ENCODE measurements at regions not wholly inside any gene's neighbourhood (a gene's known extent, or its start where the extent isn't known, plus 50 kb on each side); places are given as distances from the start of the nearest gene placed in this dataset.

- H4K20me1 ChIP-seq (ENCODE audit: insufficient read depth): no peaks in the 10 kb centered on the region
- CTCF ChIA-PET: interaction anchor here (1.9 to 2.9 kb wide), 2 partner anchors 300 to 303 kb away, joined by 6 to 9 read pairs; no protein-coding TSS in a partner anchor
- no peak overlapping the region for H3K4me2 ChIP-seq
- TF ChIP-seq USF2 (IDR thresholded peaks at IDR 0.05; ENCODE audit: borderline replicate concordance, low read depth, low read length): no peak
- no peak for TF ChIP-seq SIN3A (IDR thresholded peaks at IDR 0.05; ENCODE audit: borderline replicate concordance, low read depth, low read length)
- no peaks in the 10 kb centered on the region for H3K4me1 ChIP-seq (ENCODE audit: control insufficient read depth in 1 of 2, insufficient read depth in 2 of 2, low read depth in 1 of 2, low read length in 1 of 2)
- H3K4me3 ChIP-seq (ENCODE audit: low read depth in 2 of 2, low read length in 1 of 2): no peak overlapping the region
- no peaks in the 10 kb centered on the region for H3K36me3 ChIP-seq (replicated peaks in 1 of 2; ENCODE audit: control insufficient read depth in 1 of 2, insufficient read depth in 2 of 2, low read length in 1 of 2)
- H3K9me3 ChIP-seq: 0 out of 2 replicates have a peak, but pooled peaks cover 6% of the 10 kb centered on the region
- DNase-seq: no peak
- 53% methylated on average over 5 of the region's 7 CpGs for whole genome bisulfite sequencing (ENCODE audit: low lambda C conversion rate)
- H2AFZ ChIP-seq (ENCODE audit: low read depth): no peak overlapping the region
- H3K79me2 ChIP-seq (ENCODE audit: insufficient read depth): no peaks in the 10 kb centered on the region
- no peaks in the 10 kb centered on the region for H3F3A ChIP-seq (replicated peaks; ENCODE audit: insufficient read depth)
- no peak overlapping the region for H3K9ac ChIP-seq
- POLR2A ChIA-PET: no interaction called here
- no peak overlapping the region for H3K27ac ChIP-seq (ENCODE audit: low read depth in 2 of 2, low read length in 1 of 2)
- no peaks in the 10 kb centered on the region for H3K9me2 ChIP-seq
- H3K27me3 ChIP-seq (ENCODE audit: insufficient read depth): no peaks in the 10 kb centered on the region; the same call in 1 of the 2 replicates
Observed at GRCh38 chr2:172162225-172162733, 59.6 kb upstream of the DLX2 start.

- Histone ChIP-seq H3K4me1 (ENCODE audit: control insufficient read depth in 1 of 2, insufficient read depth in 2 of 2, low read depth in 1 of 2, low read length in 1 of 2) (no peaks in the 10 kb centered on the region), H3K4me3 (ENCODE audit: low read depth in 2 of 2, low read length in 1 of 2) (no peak overlapping the region), H3F3A (replicated peaks; ENCODE audit: insufficient read depth) (no peaks in the 10 kb centered on the region), H3K9me3 (0 out of 2 replicates have a peak, but pooled peaks cover 6% of the 10 kb centered on the region), H3K9ac (no peak overlapping the region), H3K27ac (ENCODE audit: low read depth in 2 of 2, low read length in 1 of 2) (no peak overlapping the region), H4K20me1 (ENCODE audit: insufficient read depth) (no peaks in the 10 kb centered on the region), H3K36me3 (replicated peaks in 1 of 2; ENCODE audit: control insufficient read depth in 1 of 2, insufficient read depth in 2 of 2, low read length in 1 of 2) (no peaks in the 10 kb centered on the region), H3K9me2 (no peaks in the 10 kb centered on the region), H3K27me3 (ENCODE audit: insufficient read depth) (no peaks in the 10 kb centered on the region; the same call in 1 of the 2 replicates), H2AFZ (ENCODE audit: low read depth) (no peak overlapping the region), H3K79me2 (ENCODE audit: insufficient read depth) (no peaks in the 10 kb centered on the region), H3K4me2 (no peak overlapping the region)
- ChIA-PET POLR2A (no interaction called here), CTCF (interaction anchor here (1.9 kb wide), 1 partner anchor 299 kb away, joined by 6 read pairs; no protein-coding TSS in a partner anchor)
- no peak for DNase-seq
- no peak for TF ChIP-seq RXRA (IDR thresholded peaks at IDR 0.05; ENCODE audit: borderline replicate concordance, low read depth)
- no peak for TF ChIP-seq GATA2 (CRISPR knock-in tag; IDR thresholded peaks at IDR 0.05)
- no peak for TF ChIP-seq RCOR1 (IDR thresholded peaks at IDR 0.05; ENCODE audit: low read length)
- TF ChIP-seq MXI1 (IDR thresholded peaks at IDR 0.05; ENCODE audit: low read depth, low read length): no peak
- no peak for TF ChIP-seq RAD21 (IDR thresholded peaks at IDR 0.05; ENCODE audit: low read length)
- no peak for TF ChIP-seq PBX3 (IDR thresholded peaks at IDR 0.05)
- TF ChIP-seq NRF1 (IDR thresholded peaks at IDR 0.05; ENCODE audit: low read depth, low read length): no peak
- TF ChIP-seq FOXJ3 (CRISPR knock-in tag; IDR thresholded peaks at IDR 0.05): no peak
- TF ChIP-seq CTCF (IDR thresholded peaks at IDR 0.05): no peak
- no peak for TF ChIP-seq SIN3A (IDR thresholded peaks at IDR 0.05; ENCODE audit: borderline replicate concordance, low read depth, low read length)
- no peak for TF ChIP-seq USF2 (IDR thresholded peaks at IDR 0.05; ENCODE audit: borderline replicate concordance, low read depth, low read length)
- TF ChIP-seq CHD2 (IDR thresholded peaks at IDR 0.05; ENCODE audit: low read length, partially characterized antibody): no peak
- TF ChIP-seq TAF1 (IDR thresholded peaks at IDR 0.05; ENCODE audit: borderline replicate concordance, low read depth, low read length): no peak
- TF ChIP-seq TCF12 (IDR thresholded peaks at IDR 0.05): no peak
- TF ChIP-seq ZBTB33 (IDR thresholded peaks at IDR 0.05; ENCODE audit: borderline replicate concordance, low read depth): no peak
- TF ChIP-seq FOSL2 (IDR thresholded peaks at IDR 0.05; ENCODE audit: borderline replicate concordance, low read depth): no peak
- TF ChIP-seq ELF1 (IDR thresholded peaks at IDR 0.05): no peak
- WGBS (ENCODE audit: low lambda C conversion rate): 65% methylated on average over 5 of the region's 9 CpGs
Observed at GRCh38 chr2:172162739-172163336, 60.1 kb upstream of the DLX2 start.
